HepG2 (cell line): ENCODE measurements at regions not wholly inside any gene's neighbourhood (a gene's known extent, or its start where the extent isn't known, plus 50 kb on each side); places are given as distances from the start of the nearest gene placed in this dataset.

Source experiments
- ATAC-seq: fragments of 200-7000 bp; cut with Tn5 transposase; 3 replicates; pipeline ENCODE4 v1.9.1; 2020; ENCODE audit warnings: mild to moderate bottlenecking, moderate library complexity
- BruUV-seq: library from RNA; stranded (reverse); fragments of 400-500 nt; replicated peaks from 2 replicates; lab custom pipeline; 2021; lab: Mats Ljungman, UMichigan
- CTCF ChIA-PET: fragments of 300-600 bp; formaldehyde crosslinking; extraction: SDS; loops from one replicate; lab custom pipeline; 2021; ENCODE audit warnings: low total read pairs, inconsistent platforms, low intra/inter-chr PET ratio; lab: Yijun Ruan, JAX
- POLR2A ChIA-PET: fragments of 350-600 bp; sonication (Branson Sonifier 250); formaldehyde crosslinking; loops from one replicate; lab custom pipeline; 2020; ENCODE audit warnings: antibody characterized with exemption, inconsistent platforms; lab: Yijun Ruan, JAX
- DNase-seq: peaks from one replicate; pipeline ENCODE4 v3.0.0-alpha.2; 2015; ENCODE audit warnings: low spot score
- FAIRE-seq: peaks from 3 replicates; lab custom pipeline; 2011; peaks lifted over from hg19 to GRCh38; lab: Jason Lieb, UNC
- H2AFZ ChIP-seq: one replicate; pipeline ENCODE4 v1.6.1; 2011; ENCODE audit warnings: low read length, inconsistent platforms
- H3K27ac ChIP-seq: fragments of 300-600 bp; 3 replicates; pipeline ENCODE4 v1.8.0; 2011; ENCODE audit warnings: mixed run types, mild to moderate bottlenecking, mixed read lengths, low read length, inconsistent platforms; ENCODE audit not compliant: insufficient read depth; ENCODE audit errors: extremely low read length
- H3K27me3 ChIP-seq, 2 experiments: fragments of 200-600 bp in 1 of 2; 2 replicates in 1 of 2; 3 replicates in 1 of 2; pipeline versions ENCODE4 v1.6.0 to v1.8.0; 2011; ENCODE audit warnings: low read length in 2 of 2, mild to moderate bottlenecking in 2 of 2, moderate library complexity in 2 of 2, inconsistent platforms in 1 of 2; ENCODE audit not compliant: insufficient read depth in 2 of 2, control insufficient read depth in 1 of 2
- H3K36me3 ChIP-seq, 2 experiments: fragments of 200-600 bp in 1 of 2; replicated peaks in 1 of 2; 2 replicates in 1 of 2; 3 replicates in 1 of 2; pipeline versions ENCODE4 v1.5.1 to v1.8.0; 2011; ENCODE audit warnings: low read length in 2 of 2, inconsistent platforms in 1 of 2; ENCODE audit not compliant: insufficient read depth in 2 of 2, control insufficient read depth in 1 of 2
- H3K4me1 ChIP-seq: 2 replicates; pipeline ENCODE4 v1.5.1; 2012; ENCODE audit warnings: low read length, inconsistent platforms; ENCODE audit not compliant: insufficient read depth
- H3K4me2 ChIP-seq: 2 replicates; pipeline ENCODE4 v1.6.0; 2011; ENCODE audit warnings: low read depth, low read length, inconsistent platforms
- H3K4me3 ChIP-seq, 3 experiments: fragments of 200-600 bp in 1 of 3; sonication (generic), shearing (Covaris generic) in 1 of 3; replicated peaks in 1 of 3; 2 replicates each; pipeline ENCODE4 v1.5.1; 2011 to 2016; ENCODE audit warnings: low read length in 3 of 3, inconsistent platforms in 2 of 3, low read depth in 2 of 3, mild to moderate bottlenecking in 2 of 3, control low read depth in 1 of 3, mixed read lengths in 1 of 3; ENCODE audit not compliant: insufficient read depth in 1 of 3
- H3K79me2 ChIP-seq: one replicate; pipeline ENCODE4 v1.6.1; 2011; ENCODE audit warnings: low read length, inconsistent platforms; ENCODE audit not compliant: insufficient read depth
- H3K9ac ChIP-seq: 2 replicates; pipeline ENCODE4 v1.6.0; 2011; ENCODE audit warnings: mild to moderate bottlenecking, low read depth, low read length, inconsistent platforms; ENCODE audit not compliant: insufficient read depth
- H3K9me3 ChIP-seq: 2 replicates; pipeline ENCODE4 v1.5.1; 2012; ENCODE audit warnings: mild to moderate bottlenecking, low read length
- H4K20me1 ChIP-seq: 2 replicates; pipeline ENCODE4 v1.6.0; 2011; ENCODE audit warnings: inconsistent platforms, mild to moderate bottlenecking, low read length, moderate library complexity; ENCODE audit not compliant: insufficient read depth
- CCDC6 ChIP-seq: sonication (generic); formaldehyde crosslinking; IDR thresholded peaks from 2 replicates; pipeline ENCODE4 v1.8.1; 2022; ENCODE audit warnings: mild to moderate bottlenecking, missing genetic modification reagents, moderate library complexity
- FUBP1 ChIP-seq: sonication (generic); formaldehyde crosslinking; IDR thresholded peaks from 2 replicates; pipeline ENCODE4 v1.5.1; 2020; ENCODE audit warnings: missing genetic modification reagents, mild to moderate bottlenecking, borderline replicate concordance
- GABPA ChIP-seq, 2 experiments: IDR thresholded peaks; 2 replicates each; pipeline ENCODE4 v1.6.1; 2011 to 2016; ENCODE audit warnings: low read depth in 2 of 2, low read length in 1 of 2, missing biosample characterization in 1 of 2, missing genetic modification characterization in 1 of 2
- KLF12 ChIP-seq: sonication (generic); formaldehyde crosslinking; IDR thresholded peaks from 2 replicates; pipeline ENCODE4 v1.4.0; 2020; ENCODE audit warnings: missing genetic modification reagents, borderline replicate concordance
- KLF15 ChIP-seq: sonication (generic); formaldehyde crosslinking; IDR thresholded peaks from 2 replicates; pipeline ENCODE4 v1.8.1; 2023; ENCODE audit warnings: borderline replicate concordance, mild to moderate bottlenecking, inconsistent platforms, missing genetic modification reagents, mixed read lengths
- KMT2B ChIP-seq: IDR thresholded peaks from 2 replicates; pipeline ENCODE4 v1.6.1; 2016; ENCODE audit warnings: missing genetic modification reagents, missing compliant biosample characterization
- PTBP1 ChIP-seq: fragments of 200-400 bp; formaldehyde crosslinking; IDR thresholded peaks from 2 replicates; pipeline ENCODE4 v1.6.1; 2018; ENCODE audit warnings: low read length, low read depth; ENCODE audit not compliant: poor library complexity, severe bottlenecking
- YEATS4 ChIP-seq: sonication (generic); formaldehyde crosslinking; IDR thresholded peaks from 2 replicates; pipeline ENCODE4 v1.4.0; 2020; ENCODE audit warnings: missing genetic modification reagents, borderline replicate concordance
- WGBS: methylation state at CpG from one replicate; pipeline ENCODE4 v1.1.6; 2017; ENCODE audit warnings: low lambda C conversion rate; 5-methylcytosine and 5-hydroxymethylcytosine counted together
- in situ Hi-C: cut with HindIII; loops from 2 replicates; pipeline ENCODE4 v1.10.0; 2017; ENCODE audit warnings: low pct_unique_long_range_greater_than_20kb; ENCODE audit not compliant: extremely low pct_ligation_motif_present
- intact Hi-C: fragments of 100-400 bp; cut with micrococcal nuclease; formaldehyde crosslinking; loops from one replicate; pipeline ENCODE4 v1.10.0; 2022; ENCODE audit not compliant: unreplicated experiment

GRCh38 chr3:144128108-144128892 lies 156.7 kb downstream of the DIPK2A start (continued):
- TF ChIP-seq FUBP1 (CRISPR knock-in tag) (no peak), KLF12 (CRISPR knock-in tag) (no peak), CCDC6 (CRISPR knock-in tag) (no peak), GABPA (IDR thresholded peaks at IDR 0.05; ENCODE audit: low read depth, low read length) (no peak), GABPA (CRISPR knock-in tag; IDR thresholded peaks at IDR 0.05; ENCODE audit: low read depth) (no peak), KLF15 (CRISPR knock-in tag) (no peak)
- TF ChIP-seq, all 625 proteins: peak for 0

GRCh38 chr3:144129536-144130214 lies 158.1 kb downstream of the DIPK2A start:
- CTCF ChIA-PET, result no interaction called here
- Histone ChIP-seq H3K36me3 (no peaks in the 10 kb centered on the region), H3K9me3 (no peaks in the 10 kb centered on the region), H3K27ac (no peak overlapping the region), H4K20me1 (no peaks in the 10 kb centered on the region), H3K4me1 (no peaks in the 10 kb centered on the region), H3K9ac (no peak overlapping the region), H3K79me2 (no peaks in the 10 kb centered on the region), H3K4me3 (no peak overlapping the region), H2AFZ (no peak overlapping the region), H3K27me3 (no peaks in the 10 kb centered on the region), H3K4me2 (no peak overlapping the region)
- BruUV-seq, result no TSS peak
- in situ Hi-C loops, result no loop called here
- TF ChIP-seq KMT2B (CRISPR knock-in tag), result no peak
- TF ChIP-seq YEATS4, result no peak
- no peak for TF ChIP-seq PTBP1
- intact Hi-C loops, result no loop called here
- POLR2A ChIA-PET, result no interaction called here
- ATAC-seq (no peak), DNase-seq (no peak), FAIRE-seq (no peak)
- 4% methylated on average over 6 of the region's 6 CpGs for WGBS
